H1 (cell line): ENCODE measurements at regions not wholly inside any gene's neighbourhood (a gene's known extent, or its start where the extent isn't known, plus 50 kb on each side); places are given as distances from the start of the nearest gene placed in this dataset.

Experiments used
- CTCF ChIA-PET: fragments of 300-600 bp; sonication (Branson Sonifier 250); formaldehyde crosslinking; loops from one replicate; lab custom pipeline; 2021; ENCODE audit not compliant: partially characterized antibody; lab: Charles Lee
- POLR2A ChIA-PET: fragments of 300-600 bp; sonication (Branson Sonifier 250); formaldehyde crosslinking; loops from one replicate; lab custom pipeline; 2021; ENCODE audit warnings: inconsistent platforms; ENCODE audit not compliant: partially characterized antibody; lab: Charles Lee
- DNase-seq, 2 experiments: peaks; one replicate each; pipeline versions ENCODE4 v3.0.0 to v3.0.0-alpha.2; 2010 to 2022; ENCODE audit warnings: low spot score in 2 of 2, low read depth in 1 of 2, mixed read lengths in 1 of 2
- FAIRE-seq: peaks from 2 replicates; lab custom pipeline; 2011; peaks lifted over from hg19 to GRCh38; lab: Jason Lieb, UNC
- H2AFZ ChIP-seq: 2 replicates; pipeline ENCODE4 v1.8.1; 2012; ENCODE audit warnings: low read length, inconsistent platforms
- H2AK5ac ChIP-seq: 2 replicates; pipeline ENCODE4 v1.6.1; 2013; ENCODE audit warnings: low read depth, low read length
- H2BK120ac ChIP-seq: replicated peaks from 2 replicates; pipeline ENCODE3; 2013; ENCODE audit warnings: low read depth, low read length, inconsistent platforms
- H2BK12ac ChIP-seq: 2 replicates; pipeline ENCODE4 v1.6.1; 2013; ENCODE audit warnings: low read depth, low read length
- H2BK15ac ChIP-seq: 2 replicates; pipeline ENCODE4 v1.6.1; 2013; ENCODE audit warnings: low read length
- H2BK20ac ChIP-seq: 2 replicates; pipeline ENCODE4 v1.6.1; 2013; ENCODE audit warnings: low read length
- H2BK5ac ChIP-seq: 2 replicates; pipeline ENCODE4 v1.6.1; 2013; ENCODE audit warnings: low read depth, low read length
- H3K14ac ChIP-seq: 2 replicates; pipeline ENCODE4 v1.6.1; 2013; ENCODE audit warnings: inconsistent platforms; ENCODE audit not compliant: insufficient read length
- H3K18ac ChIP-seq: 2 replicates; pipeline ENCODE4 v1.6.1; 2013; ENCODE audit warnings: low read length; ENCODE audit errors: extremely low read depth
- H3K23ac ChIP-seq: 2 replicates; pipeline ENCODE4 v1.6.1; 2013; ENCODE audit warnings: inconsistent platforms; ENCODE audit not compliant: insufficient read length
- H3K23me2 ChIP-seq: 2 replicates; pipeline ENCODE4 v1.6.1; 2013; ENCODE audit warnings: low read depth, low read length
- H3K27ac ChIP-seq: 2 replicates; pipeline ENCODE4 v1.6.1; 2011; ENCODE audit warnings: low read depth, low read length, inconsistent platforms
- H3K27me3 ChIP-seq, 4 experiments: replicated peaks in 1 of 4; 1 replicate in 1 of 4; 2 replicates in 3 of 4; pipeline versions ENCODE4 v1.6.1 to v1.8.1; 2011 to 2013; ENCODE audit warnings: low read length in 3 of 4, mild to moderate bottlenecking in 3 of 4, inconsistent platforms in 2 of 4, mixed read lengths in 2 of 4, moderate library complexity in 1 of 4; ENCODE audit not compliant: control insufficient read depth in 3 of 4, insufficient read depth in 3 of 4; ENCODE audit errors: extremely low read depth in 1 of 4
- H3K36me3 ChIP-seq, 4 experiments: 2 replicates each; pipeline versions ENCODE4 v1.6.1 to v1.8.1; 2011 to 2013; ENCODE audit warnings: mild to moderate bottlenecking in 4 of 4, low read length in 3 of 4, moderate library complexity in 2 of 4, control low read depth in 1 of 4, inconsistent platforms in 1 of 4; ENCODE audit not compliant: insufficient read depth in 4 of 4, control insufficient read depth in 2 of 4
- H3K4ac ChIP-seq: replicated peaks from 2 replicates; pipeline ENCODE3; 2013; ENCODE audit warnings: low read length, low read depth, mixed read lengths, inconsistent platforms; ENCODE audit not compliant: insufficient read length
- H3K4me1 ChIP-seq, 4 experiments: replicated peaks in 1 of 4; 1 replicate in 1 of 4; 2 replicates in 3 of 4; pipeline versions ENCODE4 v1.6.1 to v1.8.1; 2011 to 2013; ENCODE audit warnings: low read length in 3 of 4, inconsistent platforms in 2 of 4, mixed read lengths in 1 of 4; ENCODE audit not compliant: insufficient read depth in 4 of 4, control insufficient read depth in 3 of 4
- H3K4me2 ChIP-seq, 2 experiments: 2 replicates each; pipeline versions ENCODE4 v1.6.1 to v1.8.1; 2011 to 2013; ENCODE audit warnings: low read depth in 2 of 2, low read length in 2 of 2, control low read depth in 1 of 2, inconsistent platforms in 1 of 2, mild to moderate bottlenecking in 1 of 2; ENCODE audit not compliant: insufficient read depth in 1 of 2
- H3K4me3 ChIP-seq, 4 experiments: fragments of 200-600, 300-600 bp in 1 of 4; sonication (generic), shearing (Covaris generic), sonication (Bioruptor Twin) in 1 of 4; 2 replicates each; pipeline versions ENCODE4 v1.5.1 to v1.8.1; 2011 to 2016; ENCODE audit warnings: low read length in 4 of 4, low read depth in 3 of 4, control low read depth in 2 of 4, inconsistent platforms in 2 of 4, mild to moderate bottlenecking in 2 of 4, mixed read lengths in 1 of 4, moderate library complexity in 1 of 4; ENCODE audit not compliant: insufficient read depth in 2 of 4; ENCODE audit errors: extremely low read depth in 1 of 4
- H3K56ac ChIP-seq: replicated peaks from 2 replicates; pipeline ENCODE3; 2013; ENCODE audit warnings: low read depth, mild to moderate bottlenecking, mixed read lengths, low read length, inconsistent platforms; ENCODE audit not compliant: insufficient read length
- H3K79me1 ChIP-seq: 2 replicates; pipeline ENCODE4 v1.6.1; 2013; ENCODE audit warnings: low read depth, low read length, control low read depth
- H3K79me2 ChIP-seq, 2 experiments: 2 replicates each; pipeline versions ENCODE4 v1.6.1 to v1.8.1; 2012 to 2013; ENCODE audit warnings: low read length in 2 of 2, mild to moderate bottlenecking in 2 of 2, inconsistent platforms in 1 of 2; ENCODE audit not compliant: insufficient read depth in 2 of 2, control insufficient read depth in 1 of 2
- H3K9ac ChIP-seq, 4 experiments: replicated peaks in 1 of 4; 1 replicate in 1 of 4; 2 replicates in 3 of 4; pipeline versions ENCODE4 v1.6.1 to v1.8.1; 2011 to 2013; ENCODE audit warnings: low read depth in 3 of 4, low read length in 3 of 4, control low read depth in 2 of 4, mild to moderate bottlenecking in 2 of 4, moderate library complexity in 2 of 4, inconsistent platforms in 1 of 4; ENCODE audit errors: extremely low read depth in 1 of 4
- H3K9me3 ChIP-seq, 2 experiments: 2 replicates each; pipeline versions ENCODE4 v1.6.1 to v1.8.1; 2012 to 2013; ENCODE audit warnings: mild to moderate bottlenecking in 2 of 2, moderate library complexity in 2 of 2, control low read depth in 1 of 2, inconsistent platforms in 1 of 2, low read depth in 1 of 2, low read length in 1 of 2, mixed read lengths in 1 of 2; ENCODE audit not compliant: insufficient read depth in 2 of 2
- H4K20me1 ChIP-seq, 2 experiments: replicated peaks in 1 of 2; 2 replicates each; pipeline versions ENCODE3 to v1.8.1; 2011 to 2013; ENCODE audit warnings: inconsistent platforms in 2 of 2, low read length in 2 of 2, mild to moderate bottlenecking in 1 of 2; ENCODE audit not compliant: insufficient read depth in 2 of 2, control insufficient read depth in 1 of 2
- H4K5ac ChIP-seq: 2 replicates; pipeline ENCODE4 v1.6.1; 2013; ENCODE audit warnings: low read length, low read depth, mixed read lengths, inconsistent platforms; ENCODE audit not compliant: insufficient read length
- H4K8ac ChIP-seq: 2 replicates; pipeline ENCODE4 v1.8.0; 2013; ENCODE audit warnings: mild to moderate bottlenecking, moderate library complexity, low read length, inconsistent platforms; ENCODE audit not compliant: insufficient read depth; ENCODE audit errors: extremely low read depth
- H4K91ac ChIP-seq: replicated peaks from 2 replicates; pipeline ENCODE3; 2013; ENCODE audit warnings: low read length, mixed read lengths, inconsistent platforms; ENCODE audit not compliant: insufficient read length
- KDM5A ChIP-seq: fragments of 200-600 bp; IDR thresholded peaks from 2 replicates; pipeline ENCODE4 v1.7.1; 2012; ENCODE audit warnings: mild to moderate bottlenecking, low read length, inconsistent platforms, mixed read lengths
- RAD21 ChIP-seq, 2 experiments: IDR thresholded peaks in 1 of 2; conservative IDR thresholded peaks in 1 of 2; 2 replicates each; pipeline ENCODE4 v1.6.1; 2011; ENCODE audit warnings: low read depth in 2 of 2, low read length in 2 of 2, improper control_type of control experiment in 1 of 2, inconsistent platforms in 1 of 2, mild to moderate bottlenecking in 1 of 2, moderate library complexity in 1 of 2
- WGBS, 2 experiments: shearing (Covaris generic) in 1 of 2; methylation state at CpG; one replicate each; pipeline versions ENCODE4 v1.1.6 to v1.1.7; 2013 to 2015; ENCODE audit warnings: low lambda C conversion rate in 2 of 2, mixed read lengths in 2 of 2, inconsistent platforms in 1 of 2, low coverage in 1 of 2, missing lambda C conversion rate in 1 of 2; ENCODE audit not compliant: insufficient replicate concordance in 2 of 2, insufficient coverage in 1 of 2, insufficient read length in 1 of 2; ENCODE audit errors: extremely low coverage in 1 of 2, missing lambda C conversion rate in 1 of 2; 5-methylcytosine and 5-hydroxymethylcytosine counted together

DNA sequence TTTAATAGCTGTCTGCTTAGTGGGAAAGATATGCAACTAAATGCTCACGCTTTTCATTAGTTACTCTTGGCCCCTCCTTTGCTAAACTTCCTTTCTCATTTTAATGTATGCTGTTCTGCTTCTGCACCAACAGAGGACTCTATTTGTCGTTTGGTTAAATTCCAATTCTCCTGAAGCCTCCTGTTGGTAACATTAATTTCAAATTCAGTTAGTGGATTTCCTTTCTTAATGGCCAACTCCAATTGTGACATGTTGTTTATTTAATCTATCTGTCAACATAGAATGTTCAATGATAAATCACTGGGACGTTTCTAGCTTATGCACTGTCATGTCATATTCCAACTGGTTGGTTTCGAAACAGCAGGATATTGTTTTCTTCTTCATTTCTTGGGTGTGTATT, 467.4 kb upstream of the BCHE start:
- H3K23me2 ChIP-seq, result no peaks in the 10 kb centered on the region
- no peak overlapping the region for H3K4me2 ChIP-seq
- no peak overlapping the region for H2AK5ac ChIP-seq
- no peaks in the 10 kb centered on the region for H3K36me3 ChIP-seq
- H3K18ac ChIP-seq, result no peak overlapping the region
- H3K4me3 ChIP-seq, result no peak overlapping the region
- FAIRE-seq, result no peak
- H2AFZ ChIP-seq, result no peak overlapping the region
- no peaks in the 10 kb centered on the region for H3K9me3 ChIP-seq
- no peaks in the 10 kb centered on the region for H3K79me1 ChIP-seq
- ChIA-PET CTCF (interaction anchor here (1.0 to 2.0 kb wide), 2 partner anchors 11 to 13 kb away, joined by 3 to 11 read pairs; no protein-coding TSS in a partner anchor), POLR2A (no interaction called here)
- no peak overlapping the region for H2BK20ac ChIP-seq
- H2BK12ac ChIP-seq, result no peak overlapping the region
- no peak for DNase-seq
- WGBS, 2 experiments, result 70% methylated on average over 4 of the region's 4 CpGs; no CpG with 5 or more reads in 1 of the 2 experiments
- H3K79me2 ChIP-seq, result no peaks in the 10 kb centered on the region
- no peak overlapping the region for H3K23ac ChIP-seq
- H4K8ac ChIP-seq, result no peak overlapping the region
- no peak overlapping the region for H2BK15ac ChIP-seq
- no peak overlapping the region for H3K4ac ChIP-seq
- H3K4me1 ChIP-seq, result peaks cover 0 to 3% (median 0%) of the 10 kb centered on the region in 4 experiments; a peak in 1 of 7 replicates
- no peak overlapping the region for H3K14ac ChIP-seq
- H4K5ac ChIP-seq, result no peak overlapping the region
- H3K27ac ChIP-seq, result no peak overlapping the region
- no peak overlapping the region for H4K91ac ChIP-seq
- H3K56ac ChIP-seq, result no peak overlapping the region
- TF ChIP-seq KDM5A (no peak), RAD21 (IDR thresholded peaks at IDR 0.05 in 1 of 2, conservative IDR thresholded peaks at IDR 0.05 in 1 of 2; ENCODE audit: low read depth in 2 of 2, low read length in 2 of 2) (peak in 1 of 2 experiments; percentile 18; a peak in 2 of 4 replicates)
- no peak overlapping the region for H3K9ac ChIP-seq
- H2BK120ac ChIP-seq, result no peak overlapping the region
- no peaks in the 10 kb centered on the region for H3K27me3 ChIP-seq
- no peak overlapping the region for H2BK5ac ChIP-seq
- no peaks in the 10 kb centered on the region for H4K20me1 ChIP-seq
